Fibroblast of mammary gland (primary cell): ENCODE measurements at regions not wholly inside any gene's neighbourhood (a gene's known extent, or its start where the extent isn't known, plus 50 kb on each side); places are given as distances from the start of the nearest gene placed in this dataset.

ENCODE experiments used
- DNase-seq: peaks from one replicate; pipeline ENCODE4 v3.0.0-alpha.2; 2010; ENCODE audit warnings: low read depth
- H3K4me3 ChIP-seq: 2 replicates; pipeline ENCODE4 v1.5.1; 2011; ENCODE audit warnings: low read depth, mild to moderate bottlenecking, low read length, moderate library complexity; ENCODE audit not compliant: control insufficient read depth
- CTCF ChIP-seq: conservative IDR thresholded peaks from 2 replicates; pipeline ENCODE4 v1.5.1; 2011; ENCODE audit warnings: low read depth, low read length, inconsistent platforms; ENCODE audit not compliant: control insufficient read depth, insufficient read depth

DNA sequence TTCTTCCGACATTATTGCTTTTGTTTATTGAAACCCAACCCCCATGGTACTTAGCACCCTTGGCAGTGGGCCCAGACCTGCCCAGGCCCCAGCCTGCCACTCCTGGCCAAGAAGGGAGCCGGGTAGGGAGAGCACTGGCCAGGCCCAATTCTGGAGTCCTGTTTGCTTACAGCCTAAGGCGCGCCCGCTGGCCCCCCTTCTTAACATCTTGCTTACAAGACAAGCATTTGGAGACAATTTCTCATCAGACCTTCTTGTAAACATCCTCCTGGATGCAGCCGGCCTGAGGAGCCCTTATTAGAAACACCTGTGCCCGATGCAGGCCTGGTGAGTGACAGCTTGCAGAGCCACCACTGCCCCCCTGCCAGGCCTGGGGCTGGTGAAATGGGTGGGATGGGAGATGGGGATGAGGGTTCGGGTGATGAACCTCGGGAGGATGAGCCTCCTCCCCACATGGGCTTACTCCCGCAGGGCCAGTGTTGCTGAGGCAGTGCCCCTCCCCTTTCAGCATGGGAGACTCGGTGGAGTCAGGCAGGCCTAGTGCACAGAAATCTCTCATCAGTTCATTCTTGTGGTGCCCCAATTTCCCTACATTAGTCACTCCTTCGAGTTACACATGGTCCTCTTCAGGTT is 217.5 kb downstream of the CYP26B1 start:
- no peak overlapping the region for H3K4me3 ChIP-seq
- TF ChIP-seq CTCF: no peak
- DNase-seq: peak; percentile 72

DNA sequence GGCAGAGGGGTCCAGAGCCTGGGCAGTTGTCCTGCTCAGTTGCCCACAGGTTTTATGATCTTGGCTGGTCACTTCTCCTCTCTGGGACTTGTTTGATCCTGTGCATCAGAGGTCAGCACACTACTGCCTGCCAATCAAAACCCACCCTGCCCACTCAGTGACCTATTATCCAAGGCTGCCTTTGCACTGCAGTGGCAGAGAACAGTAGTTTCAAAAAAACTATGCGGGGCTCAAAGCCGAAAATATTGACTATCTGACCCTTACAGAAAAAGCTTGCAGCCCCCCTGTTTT is 218.2 kb downstream of the CYP26B1 start:
- DNase-seq: no peak
- TF ChIP-seq CTCF: no peak
- H3K4me3 ChIP-seq: no peak overlapping the region

GRCh38 chr2:71928734-71929481 is 218.8 kb downstream of the CYP26B1 start:
- no peak overlapping the region for H3K4me3 ChIP-seq
- no peak for DNase-seq
- TF ChIP-seq CTCF: no peak

- peak; percentile 46 for DNase-seq
Measured at GRCh38 chr2:71927757-71928715, 219.6 kb downstream of the CYP26B1 start.

GRCh38 chr2:71926876-71927756 is 220.5 kb downstream of the CYP26B1 start:
- DNase-seq: no peak
- no peak overlapping the region for H3K4me3 ChIP-seq
- TF ChIP-seq CTCF: no peak

More at GRCh38 chr2:71927757-71928715, 219.6 kb downstream of the CYP26B1 start:
- TF ChIP-seq CTCF: no peak
- H3K4me3 ChIP-seq: no peak overlapping the region

DNA sequence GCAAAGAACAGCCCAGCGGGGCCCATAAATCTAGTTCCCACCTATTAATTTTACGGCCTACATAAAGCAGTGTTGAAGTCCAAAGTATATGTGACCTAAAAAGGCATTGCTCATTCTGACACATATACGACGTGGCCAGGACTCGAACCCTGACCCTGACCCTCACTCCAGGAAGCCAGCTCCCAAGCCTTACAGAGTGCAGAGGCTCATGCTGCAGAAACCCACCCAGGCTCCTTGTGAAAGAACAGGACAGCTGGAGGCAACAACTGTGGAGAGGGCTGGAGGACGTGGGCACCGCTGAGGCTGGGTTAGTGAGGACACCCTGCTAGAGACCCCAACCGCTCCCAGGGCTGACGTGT is 221.6 kb downstream of the CYP26B1 start:
- no peak overlapping the region for H3K4me3 ChIP-seq
- DNase-seq: no peak

More for the DNA sequence above, 221.6 kb downstream of the CYP26B1 start:
- no peak for TF ChIP-seq CTCF
